ENCODE measurements at regions not wholly inside any gene's neighbourhood (a gene's known extent, or its start where the extent isn't known, plus 50 kb on each side); places are given as distances from the start of the nearest gene placed in this dataset.

DNA sequence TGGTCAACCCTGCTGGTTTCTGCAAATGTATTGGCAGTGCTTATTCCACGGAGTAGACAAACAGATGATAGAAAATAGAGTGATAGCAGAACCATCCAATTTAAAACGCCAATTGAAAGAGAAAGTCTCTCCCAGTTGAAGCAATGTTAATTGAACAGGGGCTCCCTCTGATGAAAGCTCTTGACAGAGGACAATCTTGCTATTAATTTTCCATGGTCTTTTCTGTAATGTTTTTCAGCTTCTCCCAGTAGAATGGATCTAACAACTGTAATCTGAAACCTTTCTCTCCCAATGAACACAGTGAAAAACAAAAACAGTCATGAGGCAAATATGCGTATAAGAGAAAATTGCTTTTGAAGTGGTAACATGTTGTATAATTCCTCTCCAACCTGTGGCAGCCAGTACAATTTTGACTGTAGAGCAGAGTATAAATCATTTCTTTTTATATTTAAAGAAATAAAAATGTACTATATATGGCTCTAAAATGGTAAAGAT is 225.1 kb upstream of the GALNTL6 start:
- Histone ChIP-seq H3K36me3 (ENCODE audit: control insufficient read depth in 1 of 2, insufficient read depth in 2 of 2, low read length in 2 of 2) (no peaks in the 10 kb centered on the region), H3K27me3 (ENCODE audit: low read depth, low read length) (no peaks in the 10 kb centered on the region), H3K4me3 (ENCODE audit: low read depth in 1 of 2, low read length in 2 of 2) (no peak overlapping the region), H3K4me1 (ENCODE audit: control insufficient read depth in 1 of 2, insufficient read depth in 2 of 2, low read length in 2 of 2) (no peaks in the 10 kb centered on the region), H3K27ac (ENCODE audit: low read length) (no peak overlapping the region), H3K9me3 (ENCODE audit: control insufficient read depth in 1 of 2, low read length in 2 of 2) (no peaks in the 10 kb centered on the region)

DNA sequence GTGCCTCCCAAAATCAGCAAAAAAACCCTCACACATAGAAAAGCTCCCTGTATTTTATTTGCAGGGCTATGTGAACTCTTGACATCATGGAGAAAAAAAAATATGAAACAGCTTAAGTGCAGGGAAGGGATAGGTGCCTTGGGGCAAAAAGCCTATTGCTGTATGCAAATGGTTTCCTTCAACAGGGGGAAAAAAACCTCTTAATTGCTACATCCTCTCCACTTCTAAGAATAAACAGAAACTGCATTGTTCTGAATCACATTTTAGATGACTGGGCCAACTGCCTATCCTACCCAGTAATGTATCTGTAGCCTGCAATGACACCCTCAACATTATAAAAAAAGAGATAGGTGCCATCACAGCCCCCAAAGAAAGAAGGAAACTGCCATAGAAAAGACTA is 229.4 kb upstream of the GALNTL6 start:
- no peak overlapping the region for H3K27ac ChIP-seq (ENCODE audit: low read length)
- no peaks in the 10 kb centered on the region for H3K27me3 ChIP-seq (ENCODE audit: low read depth, low read length)
- H3K4me1 ChIP-seq (ENCODE audit: control insufficient read depth in 1 of 2, insufficient read depth in 2 of 2, low read length in 2 of 2), result no peaks in the 10 kb centered on the region
- H3K9me3 ChIP-seq (ENCODE audit: control insufficient read depth in 1 of 2, low read length in 2 of 2), result no peaks in the 10 kb centered on the region
- no peak overlapping the region for H3K4me3 ChIP-seq (ENCODE audit: low read depth in 1 of 2, low read length in 2 of 2)
- no peaks in the 10 kb centered on the region for H3K36me3 ChIP-seq (ENCODE audit: control insufficient read depth in 1 of 2, insufficient read depth in 2 of 2, low read length in 2 of 2)

DNA sequence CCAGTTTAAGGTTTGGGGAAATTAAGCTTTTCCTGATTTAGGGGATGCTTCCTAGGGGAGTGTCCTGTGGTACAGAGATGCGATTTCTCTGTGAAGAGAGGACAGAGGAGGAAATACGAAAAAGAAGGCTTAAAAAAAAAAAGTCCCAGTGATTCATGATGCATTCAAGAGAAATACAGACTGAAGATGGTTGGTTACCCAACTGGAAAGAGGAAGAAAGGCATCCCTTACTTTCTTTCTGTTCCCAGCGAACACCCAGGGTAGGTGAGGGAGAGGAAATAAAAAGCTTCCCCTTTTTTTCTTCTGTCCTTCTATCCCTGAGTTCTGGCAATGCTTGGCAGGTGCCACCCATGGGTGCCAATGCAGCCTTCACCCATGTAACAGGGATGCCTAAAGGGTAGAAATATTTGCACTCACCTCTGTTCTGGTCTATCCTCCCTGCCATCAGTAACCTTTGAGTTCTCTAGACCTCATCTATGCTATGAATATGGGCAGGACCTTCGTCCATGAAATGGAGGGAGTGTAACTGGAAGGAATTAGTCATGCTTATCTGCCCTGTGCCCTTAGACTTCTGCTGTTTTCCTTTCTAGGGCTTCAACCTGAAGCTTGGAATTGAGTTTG is 230.1 kb upstream of the GALNTL6 start:
- Histone ChIP-seq H3K4me1 (ENCODE audit: control insufficient read depth in 1 of 2, insufficient read depth in 2 of 2, low read length in 2 of 2) (no peaks in the 10 kb centered on the region), H3K36me3 (ENCODE audit: control insufficient read depth in 1 of 2, insufficient read depth in 2 of 2, low read length in 2 of 2) (no peaks in the 10 kb centered on the region), H3K27ac (ENCODE audit: low read length) (no peak overlapping the region)

DNA sequence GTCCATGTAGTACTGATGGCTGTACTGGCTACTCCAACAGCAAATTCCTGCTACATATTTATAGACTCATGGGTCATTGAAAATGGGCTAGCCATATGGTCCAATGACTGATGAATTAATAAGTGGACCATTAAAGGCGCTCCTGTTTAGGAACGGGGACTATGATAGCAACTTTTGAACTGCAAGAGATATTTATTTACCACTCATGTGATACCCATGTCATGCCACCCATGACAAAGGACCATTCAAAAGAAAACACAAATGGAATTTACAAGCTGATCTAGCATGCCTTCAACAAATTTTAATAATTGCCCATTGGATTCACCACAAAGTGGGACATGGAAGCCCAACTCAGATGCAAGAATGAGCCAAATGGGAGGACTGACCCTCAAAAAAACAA is 240.0 kb upstream of the GALNTL6 start:
- peaks cover 0 to 3% of the 10 kb centered on the region in 2 donors for H3K9me3 ChIP-seq (ENCODE audit: control insufficient read depth in 1 of 2, low read length in 2 of 2)
- no peak overlapping the region for H3K27ac ChIP-seq (ENCODE audit: low read length)
- H3K4me3 ChIP-seq (ENCODE audit: low read depth in 1 of 2, low read length in 2 of 2), result no peak overlapping the region
- no peaks in the 10 kb centered on the region for H3K36me3 ChIP-seq (ENCODE audit: control insufficient read depth in 1 of 2, insufficient read depth in 2 of 2, low read length in 2 of 2)
- no peaks in the 10 kb centered on the region for H3K4me1 ChIP-seq (ENCODE audit: control insufficient read depth in 1 of 2, insufficient read depth in 2 of 2, low read length in 2 of 2)
- H3K27me3 ChIP-seq (ENCODE audit: low read depth, low read length), result no peaks in the 10 kb centered on the region

More for the DNA sequence above, 230.1 kb upstream of the GALNTL6 start:
- Histone ChIP-seq H3K4me3 (ENCODE audit: low read depth in 1 of 2, low read length in 2 of 2) (no peak overlapping the region), H3K27me3 (ENCODE audit: low read depth, low read length) (no peaks in the 10 kb centered on the region), H3K9me3 (ENCODE audit: control insufficient read depth in 1 of 2, low read length in 2 of 2) (no peaks in the 10 kb centered on the region)

DNA sequence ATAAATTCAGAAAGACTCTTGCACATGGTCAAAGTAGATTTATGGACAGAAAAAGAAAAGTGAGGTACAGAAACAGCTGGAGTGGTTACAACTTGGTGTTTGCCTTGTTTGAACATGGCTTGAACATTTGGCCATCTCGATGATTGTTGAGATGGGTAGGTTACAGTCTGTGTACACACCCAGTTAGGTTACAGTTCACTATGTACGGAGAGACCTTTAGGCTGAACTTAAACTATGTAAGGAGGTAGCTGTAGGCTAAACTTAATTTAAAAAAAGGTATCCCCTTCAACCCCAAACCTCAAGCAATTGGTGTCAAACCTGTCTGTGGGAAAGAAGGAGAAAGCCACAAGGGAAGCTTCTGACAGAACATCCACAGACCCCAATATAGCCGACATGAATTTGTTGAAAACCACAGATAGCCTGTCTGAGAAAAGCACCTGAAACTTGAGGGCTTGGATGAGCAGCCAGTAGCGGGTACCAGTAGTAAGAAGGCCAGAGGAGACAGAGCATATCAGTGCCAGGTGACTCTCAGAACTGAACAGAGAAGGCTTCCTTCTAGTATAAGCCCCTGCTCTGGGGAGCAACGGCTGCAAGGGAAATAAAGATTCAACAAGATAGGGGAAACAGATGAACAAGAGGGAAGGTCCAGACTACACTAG is 247.9 kb upstream of the GALNTL6 start:
- H3K27me3 ChIP-seq (ENCODE audit: low read depth, low read length), result no peaks in the 10 kb centered on the region
- H3K4me1 ChIP-seq (ENCODE audit: control insufficient read depth in 1 of 2, insufficient read depth in 2 of 2, low read length in 2 of 2), result no peaks in the 10 kb centered on the region
- no peak overlapping the region for H3K27ac ChIP-seq (ENCODE audit: low read length)
- H3K36me3 ChIP-seq (ENCODE audit: control insufficient read depth in 1 of 2, insufficient read depth in 2 of 2, low read length in 2 of 2), result no peaks in the 10 kb centered on the region
- H3K4me3 ChIP-seq (ENCODE audit: low read depth in 1 of 2, low read length in 2 of 2), result no peak overlapping the region
- no peaks in the 10 kb centered on the region for H3K9me3 ChIP-seq (ENCODE audit: control insufficient read depth in 1 of 2, low read length in 2 of 2)

DNA sequence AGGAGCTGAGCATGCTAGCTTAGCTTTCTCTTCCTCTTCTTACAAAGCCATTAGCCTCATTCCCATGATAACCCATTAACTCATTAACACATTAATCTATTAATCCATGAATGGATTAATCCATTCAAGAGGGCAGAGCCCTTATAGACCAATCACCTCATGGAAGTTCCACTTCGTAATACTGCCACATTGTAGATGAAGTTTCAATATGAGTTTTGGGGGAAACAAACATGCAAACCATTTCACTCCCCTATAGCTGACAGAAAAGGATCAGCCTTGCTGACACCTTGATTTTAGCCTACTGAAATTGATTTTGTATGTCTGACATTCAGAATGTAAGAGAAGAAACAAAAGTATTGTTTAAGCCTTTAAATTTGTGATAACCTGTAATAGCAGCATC is 251.8 kb upstream of the GALNTL6 start:
- H3K4me3 ChIP-seq (ENCODE audit: low read depth in 1 of 2, low read length in 2 of 2), result no peak overlapping the region
- H3K36me3 ChIP-seq (ENCODE audit: control insufficient read depth in 1 of 2, insufficient read depth in 2 of 2, low read length in 2 of 2), result no peaks in the 10 kb centered on the region
- H3K27ac ChIP-seq (ENCODE audit: low read length), result no peak overlapping the region
- H3K27me3 ChIP-seq (ENCODE audit: low read depth, low read length), result no peaks in the 10 kb centered on the region
- H3K9me3 ChIP-seq (ENCODE audit: control insufficient read depth in 1 of 2, low read length in 2 of 2), result no peaks in the 10 kb centered on the region
- H3K4me1 ChIP-seq (ENCODE audit: control insufficient read depth in 1 of 2, insufficient read depth in 2 of 2, low read length in 2 of 2), result no peaks in the 10 kb centered on the region

DNA sequence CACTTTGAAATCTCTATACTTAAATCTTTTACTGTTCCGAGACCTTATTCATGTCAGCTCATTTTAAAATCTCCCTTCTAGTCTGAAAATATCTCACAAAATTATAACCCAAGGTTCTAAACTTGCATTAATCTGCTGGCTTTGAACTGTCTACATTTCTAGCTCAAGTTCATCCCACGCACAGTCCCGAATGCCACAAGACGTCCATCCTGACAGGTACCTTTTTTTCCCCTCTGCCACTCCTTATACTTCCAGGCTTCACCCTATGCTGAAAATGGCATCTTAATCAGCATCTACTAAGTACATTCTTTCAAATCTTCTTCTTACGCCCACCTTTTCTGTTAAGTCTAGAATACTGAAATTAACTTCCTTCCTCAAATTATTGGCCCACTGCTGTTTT is 259.2 kb upstream of the GALNTL6 start:
- no peak overlapping the region for H3K27ac ChIP-seq (ENCODE audit: low read length)
- no peaks in the 10 kb centered on the region for H3K36me3 ChIP-seq (ENCODE audit: control insufficient read depth in 1 of 2, insufficient read depth in 2 of 2, low read length in 2 of 2)
- no peaks in the 10 kb centered on the region for H3K4me1 ChIP-seq (ENCODE audit: control insufficient read depth in 1 of 2, insufficient read depth in 2 of 2, low read length in 2 of 2)
- no peaks in the 10 kb centered on the region for H3K9me3 ChIP-seq (ENCODE audit: control insufficient read depth in 1 of 2, low read length in 2 of 2)
- no peak overlapping the region for H3K4me3 ChIP-seq (ENCODE audit: low read depth in 1 of 2, low read length in 2 of 2)
- no peaks in the 10 kb centered on the region for H3K27me3 ChIP-seq (ENCODE audit: low read depth, low read length)

DNA sequence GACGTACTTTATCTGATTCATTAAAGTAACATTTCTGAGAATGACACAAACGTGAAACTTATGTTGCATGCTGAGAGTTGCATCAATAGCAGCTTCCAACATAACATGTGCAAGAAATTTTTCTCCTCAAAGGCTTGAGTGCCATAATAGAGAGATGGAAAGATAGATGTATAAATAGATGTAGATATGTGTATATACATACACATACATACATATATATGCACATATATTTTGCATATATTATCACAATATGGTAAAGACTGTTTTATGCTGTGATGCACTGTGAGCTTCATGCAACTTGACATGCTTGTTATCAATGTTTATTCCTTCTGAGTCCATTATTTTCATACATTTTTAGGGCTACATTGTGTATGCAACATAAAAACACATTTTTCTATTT is 270.6 kb upstream of the GALNTL6 start:
- no peaks in the 10 kb centered on the region for H3K27me3 ChIP-seq (ENCODE audit: low read depth, low read length)
- H3K36me3 ChIP-seq (ENCODE audit: control insufficient read depth in 1 of 2, insufficient read depth in 2 of 2, low read length in 2 of 2), result no peaks in the 10 kb centered on the region
- no peaks in the 10 kb centered on the region for H3K4me1 ChIP-seq (ENCODE audit: control insufficient read depth in 1 of 2, insufficient read depth in 2 of 2, low read length in 2 of 2)
- H3K9me3 ChIP-seq (ENCODE audit: control insufficient read depth in 1 of 2, low read length in 2 of 2), result no peaks in the 10 kb centered on the region
- H3K27ac ChIP-seq (ENCODE audit: low read length), result no peak overlapping the region
- H3K4me3 ChIP-seq (ENCODE audit: low read depth in 1 of 2, low read length in 2 of 2), result no peak overlapping the region

DNA sequence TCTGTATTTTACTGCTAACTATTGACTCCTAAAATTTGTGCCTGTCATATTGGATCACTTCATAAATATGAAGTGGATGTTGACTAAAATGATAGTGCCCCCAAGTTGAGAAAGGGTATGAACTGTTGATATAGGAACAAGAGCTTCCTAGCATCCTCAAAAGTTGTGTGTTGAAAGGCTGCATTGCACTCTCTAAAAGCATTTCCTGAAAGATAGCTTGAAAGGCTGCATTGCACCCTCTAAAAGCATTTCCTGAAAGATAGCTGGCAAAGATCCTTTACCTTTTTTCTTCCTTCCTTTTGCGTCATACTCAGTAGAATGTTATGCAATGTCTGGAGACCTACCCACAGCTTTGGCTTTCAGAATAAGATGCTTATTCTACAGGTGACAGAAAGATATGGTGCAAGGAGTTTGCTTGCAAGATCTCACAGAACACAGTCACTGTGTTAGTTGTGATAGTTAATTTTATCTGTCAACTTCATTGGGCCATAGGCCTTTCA is 274.6 kb upstream of the GALNTL6 start:
- no peaks in the 10 kb centered on the region for H3K36me3 ChIP-seq (ENCODE audit: control insufficient read depth in 1 of 2, insufficient read depth in 2 of 2, low read length in 2 of 2)
- no peak overlapping the region for H3K27ac ChIP-seq (ENCODE audit: low read length)
- H3K4me3 ChIP-seq (ENCODE audit: low read depth in 1 of 2, low read length in 2 of 2), result no peak overlapping the region
- H3K27me3 ChIP-seq (ENCODE audit: low read depth, low read length), result no peaks in the 10 kb centered on the region
- H3K4me1 ChIP-seq (ENCODE audit: control insufficient read depth in 1 of 2, insufficient read depth in 2 of 2, low read length in 2 of 2), result no peaks in the 10 kb centered on the region
- H3K9me3 ChIP-seq (ENCODE audit: control insufficient read depth in 1 of 2, low read length in 2 of 2), result no peaks in the 10 kb centered on the region

DNA sequence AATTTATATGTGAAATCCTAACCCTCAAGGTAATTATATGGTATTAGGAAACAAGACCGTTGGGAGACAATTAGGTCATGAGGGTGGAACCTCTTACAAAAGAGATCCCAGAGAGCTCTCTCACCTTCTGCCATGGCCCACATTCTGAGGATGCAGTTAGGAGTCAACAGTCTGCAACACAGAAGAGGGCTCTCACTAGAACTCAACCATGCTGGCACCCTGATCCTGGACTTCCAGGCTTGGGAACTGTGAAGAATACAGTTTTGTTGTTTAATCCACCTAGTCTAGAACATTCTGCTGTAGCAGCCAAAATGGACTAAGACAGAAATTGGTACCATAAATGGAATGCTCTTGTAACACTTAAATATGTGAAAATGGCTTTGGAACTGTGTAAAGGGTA is 278.8 kb upstream of the GALNTL6 start:
- H3K36me3 ChIP-seq (ENCODE audit: control insufficient read depth in 1 of 2, insufficient read depth in 2 of 2, low read length in 2 of 2), result no peaks in the 10 kb centered on the region
- no peaks in the 10 kb centered on the region for H3K27me3 ChIP-seq (ENCODE audit: low read depth, low read length)
- H3K4me1 ChIP-seq (ENCODE audit: control insufficient read depth in 1 of 2, insufficient read depth in 2 of 2, low read length in 2 of 2), result no peaks in the 10 kb centered on the region
- H3K27ac ChIP-seq (ENCODE audit: low read length), result no peak overlapping the region
- H3K4me3 ChIP-seq (ENCODE audit: low read depth in 1 of 2, low read length in 2 of 2), result no peak overlapping the region
- H3K9me3 ChIP-seq (ENCODE audit: control insufficient read depth in 1 of 2, low read length in 2 of 2), result no peaks in the 10 kb centered on the region

DNA sequence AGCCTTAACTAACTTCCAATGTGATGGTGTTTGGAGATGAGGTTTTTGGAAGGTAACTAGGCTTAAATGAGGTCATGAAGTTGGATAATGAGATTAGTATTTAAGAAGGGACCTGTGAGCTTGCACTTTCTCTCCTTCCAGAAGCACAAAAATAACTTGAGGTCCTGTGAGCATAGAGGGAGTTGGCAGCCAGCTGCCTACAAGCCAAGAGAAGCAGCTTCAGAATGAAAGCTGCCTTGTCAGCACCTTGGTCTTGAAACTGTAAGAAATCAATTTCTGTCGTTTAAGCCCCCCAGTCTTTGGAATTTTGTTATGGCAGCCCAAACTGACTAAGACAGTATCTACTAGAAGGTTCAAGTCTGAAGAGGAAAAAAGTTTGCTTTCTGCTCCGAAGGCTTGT is 280.2 kb upstream of the GALNTL6 start:
- Histone ChIP-seq H3K27me3 (ENCODE audit: low read depth, low read length) (no peaks in the 10 kb centered on the region), H3K4me1 (ENCODE audit: control insufficient read depth in 1 of 2, insufficient read depth in 2 of 2, low read length in 2 of 2) (no peaks in the 10 kb centered on the region), H3K9me3 (ENCODE audit: control insufficient read depth in 1 of 2, low read length in 2 of 2) (no peaks in the 10 kb centered on the region), H3K36me3 (ENCODE audit: control insufficient read depth in 1 of 2, insufficient read depth in 2 of 2, low read length in 2 of 2) (no peaks in the 10 kb centered on the region), H3K27ac (ENCODE audit: low read length) (no peak overlapping the region), H3K4me3 (ENCODE audit: low read depth in 1 of 2, low read length in 2 of 2) (no peak overlapping the region)

DNA sequence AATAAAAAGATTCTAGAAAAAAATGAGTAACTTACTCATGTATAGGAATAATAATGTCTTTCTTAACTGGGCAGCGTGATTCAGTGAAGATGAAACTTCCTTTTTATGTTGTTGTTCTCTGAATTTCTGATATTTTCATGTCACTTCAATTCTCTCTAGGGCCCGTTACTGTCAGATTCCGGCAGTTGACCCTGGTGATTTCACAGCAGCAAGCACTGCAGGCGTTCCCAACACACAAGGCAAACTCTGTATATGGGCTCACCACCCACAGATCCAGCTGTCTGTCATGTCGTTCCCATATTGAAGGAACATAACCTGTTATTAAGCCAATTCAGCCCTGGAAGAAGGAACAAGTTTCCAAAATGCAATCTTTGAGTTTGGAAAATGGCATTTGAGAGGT is 288.3 kb upstream of the GALNTL6 start:
- H3K4me1 ChIP-seq (ENCODE audit: control insufficient read depth in 1 of 2, insufficient read depth in 2 of 2, low read length in 2 of 2), result no peaks in the 10 kb centered on the region
- H3K9me3 ChIP-seq (ENCODE audit: control insufficient read depth in 1 of 2, low read length in 2 of 2), result no peaks in the 10 kb centered on the region
- H3K4me3 ChIP-seq (ENCODE audit: low read depth in 1 of 2, low read length in 2 of 2), result no peak overlapping the region
- H3K27ac ChIP-seq (ENCODE audit: low read length), result no peak overlapping the region
- H3K36me3 ChIP-seq (ENCODE audit: control insufficient read depth in 1 of 2, insufficient read depth in 2 of 2, low read length in 2 of 2), result no peaks in the 10 kb centered on the region
- H3K27me3 ChIP-seq (ENCODE audit: low read depth, low read length), result no peaks in the 10 kb centered on the region

All from muscle layer of duodenum (tissue), 2 donors.